HG02678 (cell line): ENCODE measurements at regions not wholly inside any gene's neighbourhood (a gene's known extent, or its start where the extent isn't known, plus 50 kb on each side); places are given as distances from the start of the nearest gene placed in this dataset.

Experiments
- ATAC-seq: cut with Tn5 transposase; IDR thresholded peaks from one replicate; pipeline ENCODE4 v1.9.1; 2021; ENCODE audit warnings: mild to moderate bottlenecking, moderate library complexity; ENCODE audit not compliant: unreplicated experiment

GRCh38 chr9:23408874-23409273 is 417.2 kb downstream of the ELAVL2 start:
- ATAC-seq, result no peak

DNA sequence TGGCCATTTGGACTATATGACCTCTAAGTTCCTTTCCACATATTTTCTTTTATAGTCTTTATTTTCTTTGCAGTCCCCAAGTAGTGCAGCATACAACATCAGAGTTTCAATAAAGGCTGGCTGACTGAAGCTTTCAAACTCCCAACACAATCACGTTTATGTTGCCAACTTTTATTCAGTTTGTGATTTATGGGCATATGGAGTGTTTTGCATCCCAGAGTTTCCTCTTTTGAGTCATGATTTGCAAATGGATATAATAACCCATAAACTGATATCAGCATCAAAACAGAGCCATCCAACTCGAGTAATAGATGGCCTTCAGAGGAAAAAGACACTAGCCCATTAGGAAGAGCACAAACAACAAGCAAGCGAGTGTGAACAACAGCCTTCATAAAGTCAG is 414.0 kb downstream of the ELAVL2 start:
- ATAC-seq, result no peak

DNA sequence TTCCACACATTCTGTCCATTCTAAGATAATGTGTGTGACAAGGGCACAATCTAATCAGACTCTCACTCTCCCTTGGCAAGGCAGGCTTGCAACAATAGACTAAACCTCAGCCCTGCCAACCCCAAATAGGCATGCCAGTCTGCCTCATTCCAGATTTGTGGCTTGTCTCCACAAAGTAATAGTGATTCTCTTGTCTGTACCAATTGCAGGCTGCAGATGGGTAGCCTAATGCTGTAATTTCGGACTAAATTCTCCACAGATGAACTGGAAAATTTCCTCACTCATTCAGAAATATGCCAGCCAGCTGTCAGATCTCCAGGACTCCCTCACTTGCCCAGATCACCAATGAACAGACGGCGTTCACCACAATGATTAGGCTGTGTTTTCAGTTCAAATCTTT is 413.6 kb downstream of the ELAVL2 start:
- no peak for ATAC-seq

- no peak for ATAC-seq
Measured at GRCh38 chr9:23413541-23413940, 412.5 kb downstream of the ELAVL2 start.

DNA sequence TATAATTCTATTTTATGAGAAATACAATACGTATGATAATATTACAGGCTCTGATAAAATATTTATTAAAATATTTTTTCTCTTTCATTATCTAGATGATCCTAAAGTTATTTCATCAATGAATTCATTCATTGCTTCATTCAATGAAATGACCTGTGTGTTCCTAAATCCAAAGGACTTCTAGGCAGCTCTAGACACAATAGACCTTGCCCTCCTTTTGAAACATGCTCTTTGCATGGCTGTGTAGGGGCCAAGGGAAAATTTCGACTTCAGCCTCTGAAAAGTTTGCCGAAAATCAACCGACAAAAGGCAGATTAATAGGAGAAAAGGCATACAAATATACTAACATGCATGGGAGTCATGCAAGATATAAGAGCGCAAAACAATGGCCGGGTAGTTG is 402.0 kb downstream of the ELAVL2 start:
- no peak for ATAC-seq

DNA sequence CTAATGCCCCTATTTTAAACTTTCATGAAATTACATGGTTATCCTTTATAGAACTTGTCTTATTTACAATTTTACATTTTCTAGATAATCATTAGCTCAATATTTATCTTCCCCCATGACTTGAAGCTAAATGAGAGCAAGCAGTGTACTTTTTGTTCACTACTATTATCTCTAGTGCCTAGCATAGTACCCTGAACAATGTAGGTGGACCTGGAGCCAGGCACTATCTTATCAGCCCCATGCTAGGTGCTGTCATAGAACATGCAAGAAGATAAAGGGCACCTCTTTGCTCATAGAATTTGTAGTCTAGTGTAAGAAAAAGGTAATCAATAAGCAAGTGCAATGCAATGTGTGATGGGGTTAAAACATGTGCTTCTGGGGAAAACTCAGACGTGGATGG is 399.9 kb downstream of the ELAVL2 start:
- no peak for ATAC-seq

DNA sequence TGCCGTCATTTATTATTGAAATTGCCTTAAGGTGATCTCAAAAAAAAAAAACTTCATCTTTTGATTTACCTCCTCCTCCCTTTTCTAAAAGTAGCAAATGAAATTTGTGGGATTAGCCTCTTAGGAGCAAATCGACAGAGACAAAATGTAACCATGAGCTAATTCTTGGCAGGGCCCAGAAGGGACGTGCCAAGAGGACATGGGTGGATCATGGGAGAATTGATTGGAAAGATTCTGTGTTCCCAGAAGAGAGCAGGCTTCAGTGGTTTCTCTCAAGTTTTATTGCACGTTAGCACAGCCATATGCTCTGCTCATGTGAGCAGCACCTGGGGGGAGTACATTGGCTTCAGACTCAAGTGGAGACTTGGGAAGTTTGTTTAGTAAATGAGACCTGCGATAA is 394.6 kb downstream of the ELAVL2 start:
- no peak for ATAC-seq

- ATAC-seq, result no peak
Measured at GRCh38 chr9:23434654-23435053, 391.4 kb downstream of the ELAVL2 start.

DNA sequence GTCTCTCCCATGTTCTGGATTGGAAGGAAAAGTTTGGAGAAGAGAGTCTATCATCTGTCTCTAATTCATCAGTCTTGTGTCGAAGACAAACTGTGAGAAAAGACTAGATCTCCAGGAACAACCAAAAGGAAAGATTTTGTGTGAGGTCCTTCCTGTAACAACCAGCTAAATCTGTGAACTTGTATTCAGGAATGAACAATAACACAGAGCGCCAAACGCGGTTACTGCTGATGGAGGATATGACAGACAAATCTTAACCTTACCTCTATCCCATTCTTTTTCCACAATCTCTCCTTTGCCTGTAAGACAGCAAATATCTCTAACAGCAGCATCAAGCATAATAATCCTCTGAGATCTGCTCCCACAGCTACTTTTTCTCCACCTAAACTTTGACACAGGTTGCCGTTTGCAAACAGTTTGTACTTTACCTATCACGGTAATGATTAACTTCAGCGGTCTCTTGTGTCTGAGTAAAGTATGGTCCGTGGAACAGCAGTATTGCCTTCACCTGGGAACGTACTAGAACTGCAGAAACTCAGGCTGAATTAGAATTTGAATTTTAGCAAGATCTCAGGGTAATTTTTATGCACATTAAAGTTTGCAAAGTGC is 387.6 kb downstream of the ELAVL2 start:
- no peak for ATAC-seq

DNA sequence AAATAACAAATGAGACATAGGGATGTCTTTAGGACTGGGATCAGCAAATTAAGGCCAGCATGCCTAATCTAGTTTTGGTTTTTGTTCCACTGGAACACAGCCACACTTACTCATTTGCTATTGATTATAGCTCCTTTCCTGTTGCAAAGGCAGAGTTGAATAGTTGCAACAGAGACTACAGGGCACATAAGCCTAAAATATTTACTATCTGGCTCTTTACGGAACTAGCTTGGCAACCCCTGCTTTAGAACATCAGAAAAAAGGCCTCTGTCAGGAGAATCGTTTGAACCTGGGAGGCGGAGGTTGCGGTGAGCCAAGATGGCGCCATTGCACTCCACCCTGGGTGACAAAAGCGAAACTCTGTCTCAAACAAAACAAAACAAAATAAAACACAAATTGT is 384.8 kb downstream of the ELAVL2 start:
- ATAC-seq, result no peak

- no peak for ATAC-seq
Measured at GRCh38 chr9:23444658-23445057, 381.4 kb downstream of the ELAVL2 start.

DNA sequence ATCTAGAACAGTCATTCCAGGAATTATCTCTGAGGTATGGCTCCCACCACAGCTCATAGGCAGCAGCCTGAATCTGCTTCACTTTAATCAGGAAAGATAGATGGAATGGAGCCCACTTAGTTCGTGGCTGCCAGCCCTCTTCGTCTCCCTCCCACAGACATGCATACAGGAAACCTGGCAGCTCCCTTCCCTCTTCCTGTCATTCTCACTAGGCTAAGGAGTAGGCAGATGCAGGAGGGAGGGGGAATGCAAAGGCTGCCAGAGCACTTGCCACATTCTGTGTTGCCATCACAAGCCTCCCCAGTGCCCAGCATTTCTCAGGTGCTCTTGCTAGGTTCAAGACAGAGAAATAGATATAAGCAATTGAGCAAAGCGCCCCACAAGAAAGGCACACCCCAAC is 378.9 kb downstream of the ELAVL2 start:
- no peak for ATAC-seq

DNA sequence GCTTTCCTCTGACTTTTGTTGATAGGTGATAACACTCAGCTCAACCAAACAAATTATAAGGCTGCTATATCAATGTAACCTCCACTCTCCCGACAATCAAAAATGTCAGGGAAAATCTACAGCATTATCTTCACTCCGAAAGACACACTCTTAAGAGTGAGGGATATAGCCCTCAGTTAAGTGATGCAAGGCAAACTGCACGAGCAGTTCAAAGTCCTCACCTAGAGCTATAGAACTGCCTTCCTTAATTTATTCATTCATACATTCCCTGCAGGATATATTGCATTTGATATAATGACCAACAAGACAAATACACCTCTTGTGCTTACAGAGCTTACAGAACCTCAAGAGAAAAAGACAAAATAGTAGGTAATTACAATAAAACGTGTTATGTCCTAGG is 378.1 kb downstream of the ELAVL2 start:
- no peak for ATAC-seq

GRCh38 chr9:23451802-23452418 is 374.1 kb downstream of the ELAVL2 start:
- ATAC-seq, result no peak

- no peak for ATAC-seq
Measured at GRCh38 chr9:23464275-23464674, 361.8 kb downstream of the ELAVL2 start.

DNA sequence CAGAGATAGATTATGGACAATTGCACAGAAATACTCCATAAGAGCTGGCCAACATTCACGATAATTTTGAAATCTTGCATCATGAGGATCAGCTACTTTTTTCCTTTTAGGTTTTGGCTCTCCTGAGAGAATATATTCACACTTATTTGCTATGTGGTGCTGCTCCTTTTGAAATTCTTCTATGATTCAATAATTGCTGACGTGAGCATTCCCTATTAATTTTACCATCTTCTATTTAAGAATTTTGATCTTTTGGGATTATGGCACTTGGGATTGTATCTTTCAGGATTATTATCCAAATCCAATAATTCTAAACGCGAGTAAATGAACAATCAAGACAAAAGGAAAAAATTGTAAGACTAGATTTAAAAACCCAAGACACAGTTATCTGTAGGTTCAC is 358.8 kb downstream of the ELAVL2 start:
- no peak for ATAC-seq

DNA sequence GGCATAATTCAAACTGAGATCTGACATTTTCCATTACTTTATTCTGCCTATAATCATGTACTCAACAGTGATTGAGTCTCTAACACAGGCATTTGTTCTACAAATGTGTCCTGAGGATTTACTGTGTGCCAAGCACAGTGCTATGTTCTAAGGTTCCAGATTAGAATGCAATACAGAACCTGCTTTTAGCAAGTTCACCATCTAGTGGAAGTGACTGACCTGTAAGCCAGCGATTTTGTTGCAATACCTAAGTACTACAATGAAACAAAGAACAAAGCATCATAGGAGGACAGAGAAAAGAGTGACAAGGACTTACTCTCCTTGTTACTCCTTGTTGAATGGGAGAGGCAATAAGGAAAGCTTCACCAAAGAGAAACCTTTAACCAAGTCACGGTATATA is 348.1 kb downstream of the ELAVL2 start:
- no peak for ATAC-seq

- no peak for ATAC-seq
Measured at GRCh38 chr9:23483566-23483965, 342.5 kb downstream of the ELAVL2 start.

GRCh38 chr9:23492126-23493002 is 333.7 kb downstream of the ELAVL2 start:
- ATAC-seq, result no peak

- ATAC-seq, result no peak
Measured at GRCh38 chr9:23493219-23493618, 332.8 kb downstream of the ELAVL2 start.

GRCh38 chr9:23496489-23497136 is 329.4 kb downstream of the ELAVL2 start:
- ATAC-seq, result no peak

- no peak for ATAC-seq
Measured at GRCh38 chr9:23497137-23497504, 328.9 kb downstream of the ELAVL2 start.
